HL-60 (cell line): ENCODE measurements at regions not wholly inside any gene's neighbourhood (a gene's known extent, or its start where the extent isn't known, plus 50 kb on each side); places are given as distances from the start of the nearest gene placed in this dataset.

Source experiments
- CTCF ChIP-seq: IDR thresholded peaks from one replicate; pipeline ENCODE4 v1.5.1; 2011; ENCODE audit warnings: low read length, control low read depth, inconsistent platforms; ENCODE audit not compliant: insufficient read depth
- REST ChIP-seq: IDR thresholded peaks from 2 replicates; pipeline ENCODE4 v1.6.1; 2012; ENCODE audit warnings: low read depth; ENCODE audit not compliant: insufficient replicate concordance

DNA sequence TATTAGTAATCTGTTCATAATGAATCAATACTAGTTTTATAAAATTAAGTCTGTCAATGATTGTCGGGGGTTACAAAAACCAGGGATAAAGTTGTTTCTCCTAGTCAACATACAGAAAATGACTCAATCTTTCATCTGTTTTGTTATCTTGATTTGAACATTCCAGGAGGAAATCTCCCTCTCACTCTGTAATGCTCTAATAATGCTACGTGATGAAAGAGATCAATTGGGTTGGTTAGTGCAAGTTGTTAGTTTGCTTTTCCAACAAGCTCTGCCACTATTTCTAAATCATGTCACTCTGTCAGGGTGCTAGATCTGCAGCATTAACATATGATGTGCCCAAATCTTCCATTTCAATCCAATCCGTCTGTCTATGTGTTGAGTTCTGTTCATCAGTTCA is 379.5 kb upstream of the GJE1 start:
- TF ChIP-seq REST, result no peak
- no peak for TF ChIP-seq CTCF
